ENCODE measurements at regions not wholly inside any gene's neighbourhood (a gene's known extent, or its start where the extent isn't known, plus 50 kb on each side); places are given as distances from the start of the nearest gene placed in this dataset.

DNA sequence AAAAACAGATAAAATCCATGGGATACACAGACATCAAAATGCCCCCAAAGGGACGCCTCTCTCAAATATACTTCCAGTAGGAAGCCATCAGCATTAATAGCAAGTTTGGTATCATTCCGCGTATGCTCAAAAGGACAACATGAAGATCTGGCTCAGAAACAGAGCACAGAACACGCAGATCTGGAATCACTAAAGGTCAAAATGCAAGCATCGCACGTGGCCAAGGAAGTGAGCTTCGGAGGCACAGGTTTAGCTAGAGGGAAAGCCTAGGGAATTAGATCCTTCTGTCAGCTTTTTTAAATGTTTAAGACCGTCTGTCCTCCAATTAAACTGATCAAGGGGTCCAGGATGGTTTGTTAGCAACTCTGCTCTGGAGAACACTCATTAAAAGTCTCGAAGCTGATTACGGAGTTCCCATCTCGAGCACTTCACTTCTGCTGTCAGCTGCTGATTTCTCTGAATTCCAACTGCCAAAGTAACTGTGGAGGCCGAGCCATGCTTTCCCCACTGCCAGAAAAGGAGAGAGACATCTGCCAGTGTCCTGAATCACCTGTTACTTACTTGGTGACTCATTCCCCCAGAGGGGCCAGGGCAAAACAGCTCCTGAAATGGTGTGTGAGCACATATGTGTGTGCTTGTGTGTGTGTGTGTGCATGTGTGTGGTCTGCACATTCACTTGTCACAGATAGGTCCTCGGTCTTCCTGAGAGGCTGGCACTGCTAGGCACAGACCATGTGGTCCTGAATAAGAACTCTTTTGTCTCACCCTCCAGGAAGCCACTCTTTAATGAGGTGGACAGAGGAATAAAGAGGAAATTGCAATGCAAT, 177.7 kb upstream of the PPARGC1A start:
- no peaks in the 10 kb centered on the region for H3K36me3 ChIP-seq (ENCODE audit: insufficient read depth, low read length)
- no peak for TF ChIP-seq EZH2phosphoT487 (IDR thresholded peaks at IDR 0.05; ENCODE audit: borderline replicate concordance, low read depth, low read length)
- TF ChIP-seq, protein P1, sequence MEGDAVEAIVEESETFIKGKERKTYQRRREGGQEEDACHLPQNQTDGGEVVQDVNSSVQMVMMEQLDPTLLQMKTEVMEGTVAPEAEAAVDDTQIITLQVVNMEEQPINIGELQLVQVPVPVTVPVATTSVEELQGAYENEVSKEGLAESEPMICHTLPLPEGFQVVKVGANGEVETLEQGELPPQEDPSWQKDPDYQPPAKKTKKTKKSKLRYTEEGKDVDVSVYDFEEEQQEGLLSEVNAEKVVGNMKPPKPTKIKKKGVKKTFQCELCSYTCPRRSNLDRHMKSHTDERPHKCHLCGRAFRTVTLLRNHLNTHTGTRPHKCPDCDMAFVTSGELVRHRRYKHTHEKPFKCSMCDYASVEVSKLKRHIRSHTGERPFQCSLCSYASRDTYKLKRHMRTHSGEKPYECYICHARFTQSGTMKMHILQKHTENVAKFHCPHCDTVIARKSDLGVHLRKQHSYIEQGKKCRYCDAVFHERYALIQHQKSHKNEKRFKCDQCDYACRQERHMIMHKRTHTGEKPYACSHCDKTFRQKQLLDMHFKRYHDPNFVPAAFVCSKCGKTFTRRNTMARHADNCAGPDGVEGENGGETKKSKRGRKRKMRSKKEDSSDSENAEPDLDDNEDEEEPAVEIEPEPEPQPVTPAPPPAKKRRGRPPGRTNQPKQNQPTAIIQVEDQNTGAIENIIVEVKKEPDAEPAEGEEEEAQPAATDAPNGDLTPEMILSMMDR (conservative IDR thresholded peaks at IDR 0.05; ENCODE audit: low read length) = no peak
- H3K9me3 ChIP-seq (ENCODE audit: low read length) = no peaks in the 10 kb centered on the region
- intact Hi-C loops (cut with micrococcal nuclease; ENCODE audit: unreplicated experiment) = no loop called here
- ChIA-PET CTCF (ENCODE audit: unreplicated experiment) (no interaction called here), POLR2A (interaction anchor here (0.5 to 1.4 kb wide), 8 partner anchors 12 to 1165 kb away, joined by 3 to 6 read pairs (median 3); no protein-coding TSS in a partner anchor)
- no peaks in the 10 kb centered on the region for H3K9me2 ChIP-seq (ENCODE audit: insufficient read depth, low read length)
- no TSS peak for BruUV-seq (replicated peaks)
- H2AFZ ChIP-seq (ENCODE audit: low read length) = no peak overlapping the region
- no peaks in the 10 kb centered on the region for H4K20me1 ChIP-seq (ENCODE audit: insufficient read depth, low read length)
- H3K79me2 ChIP-seq (ENCODE audit: insufficient read depth, low read depth, low read length) = no peaks in the 10 kb centered on the region
- H3K4me2 ChIP-seq (ENCODE audit: low read length) = no peak overlapping the region
- no peak overlapping the region for H3K4me3 ChIP-seq (ENCODE audit: low read depth, low read length, poor library complexity, severe bottlenecking)
- H3K27ac ChIP-seq (ENCODE audit: low read depth, low read length, poor library complexity, severe bottlenecking) = no peak overlapping the region
- no peaks in the 10 kb centered on the region for H3K4me1 ChIP-seq (ENCODE audit: insufficient read depth, low read length, poor library complexity, severe bottlenecking)
- no peak for DNase-seq (ENCODE audit: low spot score)

DNA sequence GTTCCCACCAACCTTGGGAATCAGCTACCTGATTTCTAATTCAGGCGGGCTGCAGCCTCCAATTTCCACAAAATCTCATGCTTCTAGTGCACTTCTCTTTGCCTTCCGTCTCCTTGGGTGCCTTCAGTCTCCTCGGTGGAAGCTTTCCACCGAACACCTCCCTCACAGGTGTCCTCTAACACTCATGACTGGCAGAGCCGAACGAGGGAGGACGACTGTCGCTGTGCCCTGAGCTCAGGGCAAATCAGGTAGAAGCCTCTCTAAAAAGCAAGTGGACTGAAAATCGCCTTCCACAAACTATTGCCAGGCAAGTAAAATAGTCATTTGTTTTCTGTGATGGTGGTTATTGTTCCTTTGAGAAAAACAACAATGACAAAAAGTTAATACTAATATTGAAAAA, 176.1 kb upstream of the PPARGC1A start:
- BruUV-seq (replicated peaks) = no TSS peak
- intact Hi-C loops (cut with micrococcal nuclease; ENCODE audit: unreplicated experiment) = no loop called here
- H3K27ac ChIP-seq (ENCODE audit: low read depth, low read length, poor library complexity, severe bottlenecking) = no peak overlapping the region
- TF ChIP-seq, protein P1 (conservative IDR thresholded peaks at IDR 0.05; ENCODE audit: low read length) = no peak
- TF ChIP-seq EZH2phosphoT487 (IDR thresholded peaks at IDR 0.05; ENCODE audit: borderline replicate concordance, low read depth, low read length) = no peak
- ChIA-PET CTCF (ENCODE audit: unreplicated experiment) (no interaction called here), POLR2A (interaction anchor here (0.7 kb wide), 1 partner anchor 83 kb away, joined by 3 read pairs; no protein-coding TSS in a partner anchor)
- no peaks in the 10 kb centered on the region for H3K4me1 ChIP-seq (ENCODE audit: insufficient read depth, low read length, poor library complexity, severe bottlenecking)
- H3K79me2 ChIP-seq (ENCODE audit: insufficient read depth, low read depth, low read length) = no peaks in the 10 kb centered on the region
- no peak overlapping the region for H2AFZ ChIP-seq (ENCODE audit: low read length)
- H3K4me2 ChIP-seq (ENCODE audit: low read length) = no peak overlapping the region
- DNase-seq (ENCODE audit: low spot score) = no peak
- H3K36me3 ChIP-seq (ENCODE audit: insufficient read depth, low read length) = no peaks in the 10 kb centered on the region
- no peaks in the 10 kb centered on the region for H4K20me1 ChIP-seq (ENCODE audit: insufficient read depth, low read length)
- no peaks in the 10 kb centered on the region for H3K9me2 ChIP-seq (ENCODE audit: insufficient read depth, low read length)
- H3K4me3 ChIP-seq (ENCODE audit: low read depth, low read length, poor library complexity, severe bottlenecking) = no peak overlapping the region
- H3K9me3 ChIP-seq (ENCODE audit: low read length) = no peaks in the 10 kb centered on the region

DNA sequence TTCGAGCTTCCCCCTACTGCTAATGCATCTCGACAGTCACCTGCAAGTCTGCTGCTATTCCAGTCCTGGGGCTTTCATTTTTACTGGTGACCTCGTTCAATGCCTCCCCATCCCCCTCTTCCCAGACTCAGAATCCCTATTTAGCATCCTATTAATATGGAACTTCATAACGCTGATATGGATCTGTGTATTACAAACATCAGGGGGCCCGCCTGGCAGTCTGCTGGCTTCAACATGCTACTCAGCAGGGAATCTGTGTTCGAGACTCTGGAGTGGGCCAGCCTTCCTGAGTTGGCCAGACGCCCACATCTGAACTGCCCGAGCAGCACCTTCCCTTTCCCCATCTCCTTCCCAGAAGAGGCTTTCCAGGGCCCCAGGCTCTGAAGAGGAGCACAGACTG, 173.9 kb upstream of the PPARGC1A start:
- POLR2A ChIA-PET = interaction anchor here (0.6 kb wide), 1 partner anchor 86 kb away, joined by 3 read pairs; no protein-coding TSS in a partner anchor
- Histone ChIP-seq H3K79me2 (ENCODE audit: insufficient read depth, low read depth, low read length) (no peaks in the 10 kb centered on the region), H3K9me2 (ENCODE audit: insufficient read depth, low read length) (no peaks in the 10 kb centered on the region), H3K4me3 (ENCODE audit: low read depth, low read length, poor library complexity, severe bottlenecking) (no peak overlapping the region), H2AFZ (ENCODE audit: low read length) (no peak overlapping the region), H4K20me1 (ENCODE audit: insufficient read depth, low read length) (no peaks in the 10 kb centered on the region), H3K27ac (ENCODE audit: low read depth, low read length, poor library complexity, severe bottlenecking) (no peak overlapping the region), H3K9me3 (ENCODE audit: low read length) (no peaks in the 10 kb centered on the region), H3K4me2 (ENCODE audit: low read length) (no peak overlapping the region), H3K4me1 (ENCODE audit: insufficient read depth, low read length, poor library complexity, severe bottlenecking) (no peaks in the 10 kb centered on the region), H3K36me3 (ENCODE audit: insufficient read depth, low read length) (no peaks in the 10 kb centered on the region)
- DNase-seq (ENCODE audit: low spot score) = no peak
- intact Hi-C loops (cut with micrococcal nuclease; ENCODE audit: unreplicated experiment) = no loop called here
- BruUV-seq (replicated peaks) = no TSS peak
- no peak for TF ChIP-seq EZH2phosphoT487 (IDR thresholded peaks at IDR 0.05; ENCODE audit: borderline replicate concordance, low read depth, low read length)
- TF ChIP-seq, protein P1 (conservative IDR thresholded peaks at IDR 0.05; ENCODE audit: low read length) = no peak
- CTCF ChIA-PET (ENCODE audit: unreplicated experiment) = no interaction called here
